ENCODE measurements at regions not wholly inside any gene's neighbourhood (a gene's known extent, or its start where the extent isn't known, plus 50 kb on each side); places are given as distances from the start of the nearest gene placed in this dataset.
A peak's percentile ranks its signal among the peaks of the same experiment; 100 is the strongest.

- Histone ChIP-seq H3K9me3 (no peaks in the 10 kb centered on the region), H3K36me3 (no peaks in the 10 kb centered on the region), H3K27ac (peak overlapping the region in 1 of 4 donors; percentile 41), H3K4me1 (peaks cover 0 to 10% (median 3%) of the 10 kb centered on the region in 4 donors), H3K4me3 (no peak overlapping the region), H3K27me3 (no peaks in the 10 kb centered on the region)
- TF ChIP-seq CTCF (IDR thresholded peaks at IDR 0.05) (no peak), POLR2AphosphoS5 (IDR thresholded peaks at IDR 0.05) (no peak), POLR2A (IDR thresholded peaks at IDR 0.05) (no peak)
- WGBS, 2 donors: 91 to 92% methylated on average over 5 of the region's 5 CpGs
- intact Hi-C loops (cut with DNase I): no loop called here
- DNase-seq: no peak
These were observed 312.9 kb upstream of the SEMA3A start for GRCh38 chr7:84507529-84507928.

GRCh38 chr7:84506151-84506550 lies 311.6 kb upstream of the SEMA3A start:
- Histone ChIP-seq H3K27ac (peak overlapping the region in 1 of 4 donors; percentile 31), H3K4me3 (no peak overlapping the region), H3K27me3 (no peaks in the 10 kb centered on the region), H3K9me3 (no peaks in the 10 kb centered on the region), H3K36me3 (no peaks in the 10 kb centered on the region), H3K4me1 (peaks cover 0 to 17% (median 8%) of the 10 kb centered on the region in 4 donors)
- TF ChIP-seq CTCF (IDR thresholded peaks at IDR 0.05) (no peak), POLR2A (IDR thresholded peaks at IDR 0.05) (no peak), POLR2AphosphoS5 (IDR thresholded peaks at IDR 0.05) (no peak), EP300 (IDR thresholded peaks at IDR 0.05) (no peak)
- DNase-seq: no peak
- 83 to 85% methylated on average over 1 of the region's 1 CpG for WGBS, 2 donors
- intact Hi-C loops (cut with DNase I): no loop called here

GRCh38 chr7:84502239-84502638 lies 307.6 kb upstream of the SEMA3A start:
- intact Hi-C loops (cut with DNase I): no loop called here
- no peaks in the 10 kb centered on the region for H3K36me3 ChIP-seq
- H3K4me1 ChIP-seq: peaks cover 0 to 20% (median 10%) of the 10 kb centered on the region in 4 donors
- H3K27me3 ChIP-seq: no peaks in the 10 kb centered on the region
- DNase-seq: no peak
- no peaks in the 10 kb centered on the region for H3K9me3 ChIP-seq
- peak overlapping the region in 3 of 4 donors; percentile 7 to 42 (median 12) for H3K27ac ChIP-seq
- TF ChIP-seq CTCF (IDR thresholded peaks at IDR 0.05) (no peak), POLR2A (IDR thresholded peaks at IDR 0.05) (no peak)
- 73 to 83% methylated on average over 1 of the region's 1 CpG for WGBS, 2 donors
- H3K4me3 ChIP-seq: no peak overlapping the region

- Histone ChIP-seq H3K36me3 (no peaks in the 10 kb centered on the region), H3K4me1 (peaks cover 0 to 18% (median 10%) of the 10 kb centered on the region in 4 donors), H3K27me3 (no peaks in the 10 kb centered on the region), H3K4me3 (no peak overlapping the region), H3K27ac (peak overlapping the region in 2 of 4 donors; percentile 3 to 11), H3K9me3 (no peaks in the 10 kb centered on the region)
- DNase-seq: no peak
- WGBS, 2 donors: 28 to 40% methylated on average over 1 of the region's 1 CpG
- intact Hi-C loops (cut with DNase I): loop anchor here (10.0 kb wide), 1 partner anchor 303 kb away; the partner anchor contains the start of gene SEMA3A
- TF ChIP-seq POLR2AphosphoS5 (IDR thresholded peaks at IDR 0.05): no peak
- TF ChIP-seq POLR2A (IDR thresholded peaks at IDR 0.05): no peak
- no peak for TF ChIP-seq EP300 (IDR thresholded peaks at IDR 0.05)
- no peak for TF ChIP-seq CTCF (IDR thresholded peaks at IDR 0.05)
These were observed 303.3 kb upstream of the SEMA3A start for GRCh38 chr7:84497873-84498272.

- Histone ChIP-seq H3K4me1 (peaks cover 0 to 8% (median 2%) of the 10 kb centered on the region in 4 donors), H3K27ac (no peak overlapping the region), H3K4me3 (no peak overlapping the region), H3K36me3 (no peaks in the 10 kb centered on the region), H3K9me3 (no peaks in the 10 kb centered on the region), H3K27me3 (no peaks in the 10 kb centered on the region)
- DNase-seq: no peak
- no peak for TF ChIP-seq CTCF (IDR thresholded peaks at IDR 0.05)
- no peak for TF ChIP-seq POLR2AphosphoS5 (IDR thresholded peaks at IDR 0.05)
- no peak for TF ChIP-seq EP300 (IDR thresholded peaks at IDR 0.05)
- no peak for TF ChIP-seq POLR2A (IDR thresholded peaks at IDR 0.05)
- intact Hi-C loops (cut with DNase I): loop anchor here (10.0 kb wide), 1 partner anchor 300 kb away; the partner anchor contains the start of gene SEMA3A
These were observed 300.5 kb upstream of the SEMA3A start for GRCh38 chr7:84495128-84495527.
